Right kidney (tissue), 1 donor: ENCODE measurements at regions not wholly inside any gene's neighbourhood (a gene's known extent, or its start where the extent isn't known, plus 50 kb on each side); places are given as distances from the start of the nearest gene placed in this dataset.
"Not testable (repeated sequence)": the region's sequence is repeated elsewhere in the genome, so short reads cannot be mapped to it uniquely, and the experiment has no call there.

Source experiments
- DNase-seq: peaks from one replicate; pipeline ENCODE4 v3.0.0-alpha.2; 2016

- DNase-seq = no peak
Observed at GRCh38 chr16:26909623-26910022, 157.1 kb upstream of the C16orf82 start.

- no peak for DNase-seq
Observed at GRCh38 chr16:26911436-26911835, 155.3 kb upstream of the C16orf82 start.

- no peak for DNase-seq
Observed at GRCh38 chr16:26913851-26914250, 152.9 kb upstream of the C16orf82 start.

- no peak for DNase-seq
Observed at GRCh38 chr16:26930786-26931581, 135.7 kb upstream of the C16orf82 start.

- DNase-seq = no peak
Observed at GRCh38 chr16:26950636-26951035, 116.1 kb upstream of the C16orf82 start.

GRCh38 chr16:26951950-26952349 is 114.8 kb upstream of the C16orf82 start:
- no peak for DNase-seq

- DNase-seq = no peak
Observed at GRCh38 chr16:26952411-26952810, 114.3 kb upstream of the C16orf82 start.

- no peak for DNase-seq
Observed at GRCh38 chr16:26957283-26957859, 109.4 kb upstream of the C16orf82 start.

- no peak for DNase-seq
Observed at GRCh38 chr16:26959416-26960009, 107.2 kb upstream of the C16orf82 start.

GRCh38 chr16:26961459-26961858 is 105.3 kb upstream of the C16orf82 start:
- DNase-seq = no peak

- no peak for DNase-seq
Observed at GRCh38 chr16:26963109-26963508, 103.6 kb upstream of the C16orf82 start.

GRCh38 chr16:26969589-26970231 is 97.0 kb upstream of the C16orf82 start:
- DNase-seq = no peak

GRCh38 chr16:26970292-26970691 is 96.4 kb upstream of the C16orf82 start:
- no peak for DNase-seq

- no peak for DNase-seq
Observed at GRCh38 chr16:26976873-26977272, 89.9 kb upstream of the C16orf82 start.

- no peak for DNase-seq
Observed at GRCh38 chr16:26981266-26981938, 85.3 kb upstream of the C16orf82 start.

- DNase-seq = no peak
Observed at GRCh38 chr16:26982422-26982821, 84.3 kb upstream of the C16orf82 start.

GRCh38 chr16:26983426-26983825 is 83.3 kb upstream of the C16orf82 start:
- DNase-seq = no peak

- no peak for DNase-seq
Observed at GRCh38 chr16:26985100-26986065, 81.3 kb upstream of the C16orf82 start.

GRCh38 chr16:26987597-26988010 is 79.1 kb upstream of the C16orf82 start:
- DNase-seq = no peak

- no peak for DNase-seq
Observed at GRCh38 chr16:26988186-26988585, 78.5 kb upstream of the C16orf82 start.

GRCh38 chr16:26990384-26991120 is 76.2 kb upstream of the C16orf82 start:
- DNase-seq = not testable (repeated sequence)
